HepG2 (cell line): ENCODE measurements at regions not wholly inside any gene's neighbourhood (a gene's known extent, or its start where the extent isn't known, plus 50 kb on each side); places are given as distances from the start of the nearest gene placed in this dataset.

Experiments
- ATAC-seq: fragments of 200-7000 bp; cut with Tn5 transposase; 3 replicates; pipeline ENCODE4 v1.9.1; 2020; ENCODE audit warnings: mild to moderate bottlenecking, moderate library complexity
- BruUV-seq: library from RNA; stranded (reverse); fragments of 400-500 nt; replicated peaks from 2 replicates; lab custom pipeline; 2021; lab: Mats Ljungman, UMichigan
- CTCF ChIA-PET: fragments of 300-600 bp; formaldehyde crosslinking; extraction: SDS; loops from one replicate; lab custom pipeline; 2021; ENCODE audit warnings: low total read pairs, inconsistent platforms, low intra/inter-chr PET ratio; lab: Yijun Ruan, JAX
- POLR2A ChIA-PET: fragments of 350-600 bp; sonication (Branson Sonifier 250); formaldehyde crosslinking; loops from one replicate; lab custom pipeline; 2020; ENCODE audit warnings: antibody characterized with exemption, inconsistent platforms; lab: Yijun Ruan, JAX
- DNase-seq: peaks from one replicate; pipeline ENCODE4 v3.0.0-alpha.2; 2015; ENCODE audit warnings: low spot score
- FAIRE-seq: peaks from 3 replicates; lab custom pipeline; 2011; peaks lifted over from hg19 to GRCh38; lab: Jason Lieb, UNC
- H2AFZ ChIP-seq: one replicate; pipeline ENCODE4 v1.6.1; 2011; ENCODE audit warnings: low read length, inconsistent platforms
- H3K27ac ChIP-seq: fragments of 300-600 bp; 3 replicates; pipeline ENCODE4 v1.8.0; 2011; ENCODE audit warnings: mixed run types, mild to moderate bottlenecking, mixed read lengths, low read length, inconsistent platforms; ENCODE audit not compliant: insufficient read depth; ENCODE audit errors: extremely low read length
- H3K27me3 ChIP-seq, 2 experiments: fragments of 200-600 bp in 1 of 2; 2 replicates in 1 of 2; 3 replicates in 1 of 2; pipeline versions ENCODE4 v1.6.0 to v1.8.0; 2011; ENCODE audit warnings: low read length in 2 of 2, mild to moderate bottlenecking in 2 of 2, moderate library complexity in 2 of 2, inconsistent platforms in 1 of 2; ENCODE audit not compliant: insufficient read depth in 2 of 2, control insufficient read depth in 1 of 2
- H3K36me3 ChIP-seq, 2 experiments: fragments of 200-600 bp in 1 of 2; replicated peaks in 1 of 2; 2 replicates in 1 of 2; 3 replicates in 1 of 2; pipeline versions ENCODE4 v1.5.1 to v1.8.0; 2011; ENCODE audit warnings: low read length in 2 of 2, inconsistent platforms in 1 of 2; ENCODE audit not compliant: insufficient read depth in 2 of 2, control insufficient read depth in 1 of 2
- H3K4me1 ChIP-seq: 2 replicates; pipeline ENCODE4 v1.5.1; 2012; ENCODE audit warnings: low read length, inconsistent platforms; ENCODE audit not compliant: insufficient read depth
- H3K4me2 ChIP-seq: 2 replicates; pipeline ENCODE4 v1.6.0; 2011; ENCODE audit warnings: low read depth, low read length, inconsistent platforms
- H3K4me3 ChIP-seq, 3 experiments: fragments of 200-600 bp in 1 of 3; sonication (generic), shearing (Covaris generic) in 1 of 3; replicated peaks in 1 of 3; 2 replicates each; pipeline ENCODE4 v1.5.1; 2011 to 2016; ENCODE audit warnings: low read length in 3 of 3, inconsistent platforms in 2 of 3, low read depth in 2 of 3, mild to moderate bottlenecking in 2 of 3, control low read depth in 1 of 3, mixed read lengths in 1 of 3; ENCODE audit not compliant: insufficient read depth in 1 of 3
- H3K79me2 ChIP-seq: one replicate; pipeline ENCODE4 v1.6.1; 2011; ENCODE audit warnings: low read length, inconsistent platforms; ENCODE audit not compliant: insufficient read depth
- H3K9ac ChIP-seq: 2 replicates; pipeline ENCODE4 v1.6.0; 2011; ENCODE audit warnings: mild to moderate bottlenecking, low read depth, low read length, inconsistent platforms; ENCODE audit not compliant: insufficient read depth
- H3K9me3 ChIP-seq: 2 replicates; pipeline ENCODE4 v1.5.1; 2012; ENCODE audit warnings: mild to moderate bottlenecking, low read length
- H4K20me1 ChIP-seq: 2 replicates; pipeline ENCODE4 v1.6.0; 2011; ENCODE audit warnings: inconsistent platforms, mild to moderate bottlenecking, low read length, moderate library complexity; ENCODE audit not compliant: insufficient read depth
- ERF ChIP-seq: IDR thresholded peaks from 2 replicates; pipeline ENCODE4 v1.6.1; 2018; ENCODE audit warnings: missing biosample characterization, missing genetic modification reagents
- FOXA3 ChIP-seq: IDR thresholded peaks from 2 replicates; pipeline ENCODE4 v1.6.1; 2016; ENCODE audit warnings: missing genetic modification reagents, missing compliant biosample characterization
- FOXK1 ChIP-seq: sonication (generic); formaldehyde crosslinking; IDR thresholded peaks from 2 replicates; pipeline ENCODE4 v1.4.0; 2020; ENCODE audit warnings: low read depth, missing genetic modification reagents, borderline replicate concordance
- HIVEP1 ChIP-seq: sonication (generic); formaldehyde crosslinking; IDR thresholded peaks from 2 replicates; pipeline ENCODE4 v1.4.0; 2020; ENCODE audit warnings: mild to moderate bottlenecking, missing genetic modification reagents
- KDM5B ChIP-seq: sonication (generic); formaldehyde crosslinking; IDR thresholded peaks from 2 replicates; pipeline ENCODE4 v1.4.0; 2020; ENCODE audit warnings: missing genetic modification reagents, mild to moderate bottlenecking, borderline replicate concordance
- MIER3 ChIP-seq: IDR thresholded peaks from 2 replicates; pipeline ENCODE4 v1.6.1; 2016; ENCODE audit warnings: missing compliant biosample characterization, borderline replicate concordance
- RBFOX2 ChIP-seq: fragments of 200-400 bp; formaldehyde crosslinking; IDR thresholded peaks from 2 replicates; pipeline ENCODE4 v1.6.1; 2017; ENCODE audit warnings: low read depth, mild to moderate bottlenecking, low read length
- SP2 ChIP-seq: sonication (generic); formaldehyde crosslinking; IDR thresholded peaks from 2 replicates; pipeline ENCODE4 v1.5.1; 2020; ENCODE audit warnings: mild to moderate bottlenecking, missing genetic modification reagents
- STAT5B ChIP-seq: sonication (generic); formaldehyde crosslinking; IDR thresholded peaks from 2 replicates; pipeline ENCODE4 v1.4.0; 2020; ENCODE audit warnings: missing genetic modification reagents
- ZFP41 ChIP-seq: sonication (generic); formaldehyde crosslinking; IDR thresholded peaks from 2 replicates; pipeline ENCODE4 v1.4.0; 2020; ENCODE audit warnings: mild to moderate bottlenecking, missing genetic modification reagents, borderline replicate concordance
- ZNF274 ChIP-seq: sonication (generic); formaldehyde crosslinking; IDR thresholded peaks from 2 replicates; pipeline ENCODE4 v1.5.1; 2020; ENCODE audit warnings: mild to moderate bottlenecking, missing genetic modification reagents
- ZNF431 ChIP-seq: sonication (generic); formaldehyde crosslinking; IDR thresholded peaks from 2 replicates; pipeline ENCODE4 v1.9.0; 2022; ENCODE audit warnings: missing genetic modification reagents, low read depth, mild to moderate bottlenecking, borderline replicate concordance
- WGBS: methylation state at CpG from one replicate; pipeline ENCODE4 v1.1.6; 2017; ENCODE audit warnings: low lambda C conversion rate; 5-methylcytosine and 5-hydroxymethylcytosine counted together
- in situ Hi-C: cut with HindIII; loops from 2 replicates; pipeline ENCODE4 v1.10.0; 2017; ENCODE audit warnings: low pct_unique_long_range_greater_than_20kb; ENCODE audit not compliant: extremely low pct_ligation_motif_present
- intact Hi-C: fragments of 100-400 bp; cut with micrococcal nuclease; formaldehyde crosslinking; loops from one replicate; pipeline ENCODE4 v1.10.0; 2022; ENCODE audit not compliant: unreplicated experiment
- TF ChIP-seq, protein P1 (sequence below): sonication (generic); formaldehyde crosslinking; IDR thresholded peaks from 2 replicates; pipeline ENCODE4 v1.4.0; 2020; ENCODE audit warnings: mild to moderate bottlenecking, missing genetic modification reagents
- TF ChIP-seq, protein P2 (sequence below): sonication (generic); formaldehyde crosslinking; IDR thresholded peaks from 2 replicates; pipeline ENCODE4 v1.4.0; 2020; ENCODE audit warnings: mild to moderate bottlenecking, missing genetic modification reagents
- TF ChIP-seq, protein P3 (sequence below), 2 experiments: fragments of 450-650 bp in 1 of 2; sonication (generic) in 1 of 2; formaldehyde crosslinking; IDR thresholded peaks; 2 replicates each; pipeline versions ENCODE4 v1.5.0 to v1.8.0; 2020 to 2022; ENCODE audit warnings: mild to moderate bottlenecking in 1 of 2, missing genetic modification reagents in 1 of 2

DNA sequence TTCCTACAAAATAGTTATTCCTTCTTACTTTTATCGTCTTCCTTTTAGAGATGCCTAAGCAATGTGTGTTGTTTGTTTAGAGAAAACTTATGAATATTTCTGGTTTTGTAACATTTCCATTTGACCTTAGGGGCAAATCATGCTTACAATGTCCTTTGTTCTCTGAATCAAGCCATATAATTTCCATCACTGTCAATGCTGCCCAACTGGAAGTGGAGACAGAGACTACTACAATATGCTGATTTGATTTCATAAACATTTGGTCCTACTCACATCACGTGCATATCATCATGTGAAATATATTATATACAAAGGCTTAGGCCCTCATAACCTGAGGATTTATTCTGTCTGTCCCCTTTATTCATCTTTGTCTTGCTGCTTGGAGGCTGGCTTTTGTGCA, 183.2 kb upstream of the CD180 start:
- TF ChIP-seq ZFP41 (no peak), STAT5B (CRISPR knock-in tag) (no peak), FOXA3 (CRISPR knock-in tag) (no peak), ERF (no peak), HIVEP1 (no peak), SP2 (no peak), FOXK1 (CRISPR knock-in tag) (no peak), ZNF431 (CRISPR knock-in tag) (no peak), MIER3 (CRISPR knock-in tag) (no peak), ZNF274 (CRISPR knock-in tag) (no peak), KDM5B (CRISPR knock-in tag) (no peak), RBFOX2 (no peak)
- TF ChIP-seq, protein P1, sequence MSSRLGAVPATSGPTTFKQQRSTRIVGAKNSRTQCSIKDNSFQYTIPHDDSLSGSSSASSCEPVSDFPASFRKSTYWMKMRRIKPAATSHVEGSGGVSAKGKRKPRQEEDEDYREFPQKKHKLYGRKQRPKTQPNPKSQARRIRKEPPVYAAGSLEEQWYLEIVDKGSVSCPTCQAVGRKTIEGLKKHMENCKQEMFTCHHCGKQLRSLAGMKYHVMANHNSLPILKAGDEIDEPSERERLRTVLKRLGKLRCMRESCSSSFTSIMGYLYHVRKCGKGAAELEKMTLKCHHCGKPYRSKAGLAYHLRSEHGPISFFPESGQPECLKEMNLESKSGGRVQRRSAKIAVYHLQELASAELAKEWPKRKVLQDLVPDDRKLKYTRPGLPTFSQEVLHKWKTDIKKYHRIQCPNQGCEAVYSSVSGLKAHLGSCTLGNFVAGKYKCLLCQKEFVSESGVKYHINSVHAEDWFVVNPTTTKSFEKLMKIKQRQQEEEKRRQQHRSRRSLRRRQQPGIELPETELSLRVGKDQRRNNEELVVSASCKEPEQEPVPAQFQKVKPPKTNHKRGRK (CRISPR knock-in tag) = no peak
- TF ChIP-seq, protein P2, sequence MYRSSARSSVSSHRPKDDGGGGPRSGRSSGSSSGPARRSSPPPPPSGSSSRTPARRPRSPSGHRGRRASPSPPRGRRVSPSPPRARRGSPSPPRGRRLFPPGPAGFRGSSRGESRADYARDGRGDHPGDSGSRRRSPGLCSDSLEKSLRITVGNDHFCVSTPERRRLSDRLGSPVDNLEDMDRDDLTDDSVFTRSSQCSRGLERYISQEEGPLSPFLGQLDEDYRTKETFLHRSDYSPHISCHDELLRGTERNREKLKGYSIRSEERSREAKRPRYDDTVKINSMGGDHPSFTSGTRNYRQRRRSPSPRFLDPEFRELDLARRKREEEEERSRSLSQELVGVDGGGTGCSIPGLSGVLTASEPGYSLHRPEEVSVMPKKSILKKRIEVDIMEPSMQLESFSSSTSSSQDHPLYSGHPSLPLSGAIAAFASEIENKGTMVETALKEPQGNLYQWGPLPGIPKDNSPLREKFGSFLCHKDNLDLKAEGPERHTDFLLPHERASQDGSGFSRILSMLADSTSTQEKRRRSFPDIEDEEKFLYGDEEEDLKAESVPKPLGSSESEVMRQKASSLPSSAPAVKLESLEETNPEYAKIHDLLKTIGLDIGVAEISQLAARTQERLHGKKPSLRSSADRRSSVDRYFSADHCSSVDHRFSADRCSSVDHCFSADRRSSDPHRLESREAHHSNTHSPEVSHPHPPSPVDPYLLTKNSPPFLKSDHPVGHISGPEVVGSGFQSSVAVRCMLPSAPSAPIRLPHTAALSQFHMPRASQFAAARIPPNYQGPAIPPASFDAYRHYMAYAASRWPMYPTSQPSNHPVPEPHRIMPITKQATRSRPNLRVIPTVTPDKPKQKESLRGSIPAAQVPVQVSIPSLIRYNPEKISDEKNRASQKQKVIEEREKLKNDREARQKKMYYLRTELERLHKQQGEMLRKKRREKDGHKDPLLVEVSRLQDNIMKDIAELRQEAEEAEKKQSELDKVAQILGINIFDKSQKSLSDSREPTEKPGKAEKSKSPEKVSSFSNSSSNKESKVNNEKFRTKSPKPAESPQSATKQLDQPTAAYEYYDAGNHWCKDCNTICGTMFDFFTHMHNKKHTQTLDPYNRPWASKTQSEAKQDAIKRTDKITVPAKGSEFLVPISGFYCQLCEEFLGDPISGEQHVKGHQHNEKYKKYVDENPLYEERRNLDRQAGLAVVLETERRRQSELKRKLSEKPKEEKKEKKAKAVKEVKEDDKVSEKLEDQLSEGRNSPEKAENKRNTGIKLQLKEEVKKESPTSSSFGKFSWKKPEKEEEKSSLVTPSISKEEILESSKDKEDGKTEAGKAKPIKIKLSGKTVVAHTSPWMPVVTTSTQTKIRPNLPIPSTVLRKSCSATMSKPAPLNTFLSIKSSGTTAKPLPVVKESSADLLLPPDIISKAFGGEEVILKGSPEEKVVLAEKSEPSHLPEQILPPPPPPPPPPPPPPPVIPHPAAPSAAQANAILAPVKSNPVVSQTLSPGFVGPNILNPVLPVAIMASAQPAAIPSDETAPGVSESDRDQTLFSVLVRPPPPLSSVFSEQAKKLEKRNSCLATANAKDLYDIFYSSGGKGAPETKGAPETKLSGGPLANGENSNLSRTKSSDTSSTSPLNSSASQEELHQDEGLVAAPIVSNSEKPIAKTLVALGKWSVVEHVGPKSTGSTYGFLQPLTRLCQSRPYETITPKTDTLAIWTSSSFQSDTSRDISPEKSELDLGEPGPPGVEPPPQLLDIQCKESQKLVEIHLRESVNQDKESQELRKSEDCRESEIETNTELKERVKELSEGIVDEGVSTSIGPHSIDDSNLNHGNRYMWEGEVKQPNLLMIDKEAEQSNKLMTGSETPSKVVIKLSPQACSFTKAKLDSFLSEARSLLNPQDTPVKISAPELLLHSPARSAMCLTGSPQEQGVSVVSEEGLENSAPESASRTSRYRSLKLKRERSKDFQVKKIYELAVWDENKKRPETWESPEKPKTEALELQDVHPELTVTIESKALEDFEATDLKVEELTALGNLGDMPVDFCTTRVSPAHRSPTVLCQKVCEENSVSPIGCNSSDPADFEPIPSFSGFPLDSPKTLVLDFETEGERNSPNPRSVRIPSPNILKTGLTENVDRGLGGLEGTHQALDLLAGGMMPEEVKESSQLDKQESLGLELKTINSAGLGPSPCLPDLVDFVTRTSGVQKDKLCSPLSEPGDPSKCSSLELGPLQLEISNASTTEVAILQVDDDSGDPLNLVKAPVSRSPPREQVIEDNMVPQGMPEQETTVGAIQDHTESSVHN = no peak
- TF ChIP-seq, protein P3, sequence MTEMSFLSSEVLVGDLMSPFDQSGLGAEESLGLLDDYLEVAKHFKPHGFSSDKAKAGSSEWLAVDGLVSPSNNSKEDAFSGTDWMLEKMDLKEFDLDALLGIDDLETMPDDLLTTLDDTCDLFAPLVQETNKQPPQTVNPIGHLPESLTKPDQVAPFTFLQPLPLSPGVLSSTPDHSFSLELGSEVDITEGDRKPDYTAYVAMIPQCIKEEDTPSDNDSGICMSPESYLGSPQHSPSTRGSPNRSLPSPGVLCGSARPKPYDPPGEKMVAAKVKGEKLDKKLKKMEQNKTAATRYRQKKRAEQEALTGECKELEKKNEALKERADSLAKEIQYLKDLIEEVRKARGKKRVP (CRISPR knock-in tag; IDR thresholded peaks at IDR 0.05) = no peak
- Histone ChIP-seq H3K27me3 (no peaks in the 10 kb centered on the region; a peak in 1 of 5 replicates), H3K4me3 (no peak overlapping the region), H3K79me2 (no peaks in the 10 kb centered on the region), H3K9me3 (no peaks in the 10 kb centered on the region), H3K9ac (no peak overlapping the region), H3K27ac (no peak overlapping the region), H3K4me1 (no peaks in the 10 kb centered on the region), H2AFZ (no peak overlapping the region), H3K4me2 (no peak overlapping the region), H4K20me1 (no peaks in the 10 kb centered on the region), H3K36me3 (no peaks in the 10 kb centered on the region)
- in situ Hi-C loops = no loop called here
- FAIRE-seq = no peak
- no TSS peak for BruUV-seq
- intact Hi-C loops = no loop called here
- POLR2A ChIA-PET = no interaction called here
- CTCF ChIA-PET = no interaction called here
- ATAC-seq = no peak
- DNase-seq = no peak
- 46% methylated on average over 2 of the region's 2 CpGs for WGBS
